ENCODE measurements at regions not wholly inside any gene's neighbourhood (a gene's known extent, or its start where the extent isn't known, plus 50 kb on each side); places are given as distances from the start of the nearest gene placed in this dataset.

- DNase-seq = peak in 1 of 42 donors; percentile 20
- intact Hi-C loops (cut with DNase I) = no loop called here
Observed at GRCh38 chr1:4306559-4307467, 347.6 kb upstream of the AJAP1 start.

GRCh38 chr1:4307468-4307845 lies 347.0 kb upstream of the AJAP1 start:
- intact Hi-C loops (cut with DNase I) = no loop called here
- peak in 1 of 42 donors; percentile 22 for DNase-seq

- intact Hi-C loops (cut with DNase I) = no loop called here
- peak in 1 of 42 donors; percentile 19 for DNase-seq
Observed at GRCh38 chr1:4307911-4308545, 346.4 kb upstream of the AJAP1 start.

- intact Hi-C loops (cut with DNase I) = no loop called here
- no peak for DNase-seq
Observed at GRCh38 chr1:4308806-4309205, 345.6 kb upstream of the AJAP1 start.

- peak in 1 of 42 donors; percentile 16 for DNase-seq
- intact Hi-C loops (cut with DNase I) = no loop called here
Observed at GRCh38 chr1:4309676-4310320, 344.6 kb upstream of the AJAP1 start.

- intact Hi-C loops (cut with DNase I) = no loop called here
- peak in 1 of 42 donors; percentile 11 for DNase-seq
Observed at GRCh38 chr1:4310396-4310923, 343.9 kb upstream of the AJAP1 start.

GRCh38 chr1:4312024-4312423 lies 342.4 kb upstream of the AJAP1 start:
- intact Hi-C loops (cut with DNase I) = no loop called here
- peak in 1 of 42 donors; percentile 3 for DNase-seq

- intact Hi-C loops (cut with DNase I) = no loop called here
- no peak for DNase-seq
Observed at GRCh38 chr1:4315202-4315601, 339.2 kb upstream of the AJAP1 start.

GRCh38 chr1:4317207-4317606 lies 337.2 kb upstream of the AJAP1 start:
- intact Hi-C loops (cut with DNase I) = no loop called here
- DNase-seq = no peak

GRCh38 chr1:4318720-4319119 lies 335.7 kb upstream of the AJAP1 start:
- intact Hi-C loops (cut with DNase I) = no loop called here
- no peak for DNase-seq

GRCh38 chr1:4319496-4319895 lies 334.9 kb upstream of the AJAP1 start:
- DNase-seq = no peak
- intact Hi-C loops (cut with DNase I) = no loop called here

- intact Hi-C loops (cut with DNase I) = no loop called here
- DNase-seq = no peak
Observed at GRCh38 chr1:4322881-4323280, 331.5 kb upstream of the AJAP1 start.

GRCh38 chr1:4323309-4323708 lies 331.1 kb upstream of the AJAP1 start:
- intact Hi-C loops (cut with DNase I) = no loop called here
- DNase-seq = no peak

- intact Hi-C loops (cut with DNase I) = no loop called here
Observed at GRCh38 chr1:4324525-4324924, 329.9 kb upstream of the AJAP1 start.

GRCh38 chr1:4327142-4327541 lies 327.3 kb upstream of the AJAP1 start:
- intact Hi-C loops (cut with DNase I) = no loop called here
- no peak for DNase-seq

More at GRCh38 chr1:4324525-4324924, 329.9 kb upstream of the AJAP1 start:
- no peak for DNase-seq

GRCh38 chr1:4328402-4329071 lies 325.9 kb upstream of the AJAP1 start:
- intact Hi-C loops (cut with DNase I) = no loop called here
- no peak for DNase-seq

GRCh38 chr1:4330805-4331766 lies 323.3 kb upstream of the AJAP1 start:
- intact Hi-C loops (cut with DNase I) = no loop called here
- no peak for DNase-seq

- DNase-seq = no peak
- intact Hi-C loops (cut with DNase I) = no loop called here
Observed at GRCh38 chr1:4331767-4332163, 322.6 kb upstream of the AJAP1 start.

Measured in head of caudate nucleus (tissue), 42 donors.